B cell (primary cell): ENCODE measurements at regions not wholly inside any gene's neighbourhood (a gene's known extent, or its start where the extent isn't known, plus 50 kb on each side); places are given as distances from the start of the nearest gene placed in this dataset.

Experiments
- ATAC-seq: fragments of 200-7000 bp; cut with Tn5 transposase; one replicate; pipeline ENCODE4 v1.10.0; 2021; ENCODE audit warnings: low read depth, mild to moderate bottlenecking, moderate number of reproducible peaks, moderate library complexity
- CTCF ChIA-PET: fragments of 350-600 bp; sonication (Branson Sonifier 250); formaldehyde crosslinking; loops from one replicate; lab custom pipeline; 2021; ENCODE audit warnings: antibody characterized with exemption, inconsistent platforms; lab: Charles Lee
- POLR2A ChIA-PET: fragments of 350-600 bp; sonication (Branson Sonifier 250); formaldehyde crosslinking; loops from one replicate; lab custom pipeline; 2021; ENCODE audit warnings: antibody characterized with exemption; lab: Charles Lee
- DNase-seq: peaks from one replicate; pipeline ENCODE4 v3.0.0; 2013
- H2AFZ ChIP-seq: 2 replicates; pipeline ENCODE4 v1.6.1; 2012; ENCODE audit warnings: mild to moderate bottlenecking, low read depth, low read length; ENCODE audit not compliant: insufficient read depth, poor library complexity, severe bottlenecking
- H3K27ac ChIP-seq, 2 donors: 1 replicate in 1 of 2; 2 replicates in 1 of 2; pipeline ENCODE4 v1.5.1; 2012 to 2013; ENCODE audit warnings: low read length in 2 of 2, mild to moderate bottlenecking in 2 of 2, moderate library complexity in 1 of 2
- H3K27me3 ChIP-seq, 4 experiments: fragments of 200-600 bp in 1 of 4; sonication (generic) in 1 of 4; replicated peaks in 1 of 4; 1 replicate in 2 of 4; 2 replicates in 2 of 4; pipeline versions ENCODE4 v1.6.1 to v1.7.0; 2013 to 2016; ENCODE audit warnings: low read length in 3 of 4, mild to moderate bottlenecking in 2 of 4, mixed read lengths in 1 of 4, moderate library complexity in 1 of 4; ENCODE audit not compliant: insufficient read depth in 4 of 4, control insufficient read depth in 3 of 4; ENCODE audit errors: control extremely low read depth in 1 of 4
- H3K36me3 ChIP-seq, 2 experiments: replicated peaks in 1 of 2; 1 replicate in 1 of 2; 2 replicates in 1 of 2; pipeline versions ENCODE4 v1.6.1 to v1.7.1; 2013; ENCODE audit warnings: low read length in 1 of 2; ENCODE audit not compliant: insufficient read depth in 2 of 2, control insufficient read depth in 1 of 2; ENCODE audit errors: control extremely low read depth in 1 of 2, extremely low read depth in 1 of 2
- H3K4me1 ChIP-seq, 2 donors: fragments of 200-600 bp in 1 of 2; sonication (generic) in 1 of 2; 1 replicate in 1 of 2; 2 replicates in 1 of 2; pipeline versions ENCODE4 v1.5.1 to v1.6.1; 2013 to 2017; ENCODE audit warnings: low read length in 2 of 2; ENCODE audit not compliant: control insufficient read depth in 2 of 2, insufficient read depth in 2 of 2
- H3K4me2 ChIP-seq: replicated peaks from 2 replicates; pipeline ENCODE3; 2012; ENCODE audit warnings: mild to moderate bottlenecking, low read depth, low read length; ENCODE audit not compliant: poor library complexity, severe bottlenecking
- H3K4me3 ChIP-seq, 5 experiments: fragments of 200-600 bp in 1 of 5; sonication (generic) in 1 of 5; 1 replicate in 3 of 5; 2 replicates in 2 of 5; pipeline versions ENCODE4 v1.5.1 to v1.7.0; 2011 to 2016; ENCODE audit warnings: low read length in 4 of 5, mild to moderate bottlenecking in 4 of 5, low read depth in 2 of 5, control low read depth in 1 of 5, moderate library complexity in 1 of 5; ENCODE audit not compliant: insufficient read depth in 1 of 5; ENCODE audit errors: control extremely low read depth in 1 of 5, extremely low read depth in 1 of 5
- H3K79me2 ChIP-seq: fragments of 200-600 bp; sonication (generic); one replicate; pipeline ENCODE4 v1.6.0; 2016; ENCODE audit warnings: low read length; ENCODE audit not compliant: control insufficient read depth, insufficient read depth
- H3K9ac ChIP-seq: fragments of 200-600 bp; sonication (generic); 2 replicates; pipeline ENCODE4 v1.6.1; 2017; ENCODE audit warnings: mild to moderate bottlenecking, low read length, moderate library complexity
- H3K9me3 ChIP-seq, 3 donors: one replicate each; pipeline versions ENCODE4 v1.6.1 to v1.7.1; 2013; ENCODE audit warnings: low read length in 2 of 3; ENCODE audit not compliant: control insufficient read depth in 2 of 3, insufficient read depth in 1 of 3; ENCODE audit errors: control extremely low read depth in 1 of 3
- H4K20me1 ChIP-seq: 2 replicates; pipeline ENCODE4 v1.6.0; 2012; ENCODE audit warnings: mild to moderate bottlenecking, low read length; ENCODE audit not compliant: insufficient read depth, control insufficient read depth, poor library complexity, severe bottlenecking
- H3K27ac Mint-ChIP-seq: one replicate; pipeline ENCODE4 v1.8.0; 2021; ENCODE audit warnings: mixed read lengths
- H3K27me3 Mint-ChIP-seq: one replicate; pipeline ENCODE4 v1.8.0; 2021; ENCODE audit warnings: mixed read lengths
- H3K4me1 Mint-ChIP-seq: one replicate; pipeline ENCODE4 v1.8.0; 2021; ENCODE audit warnings: mixed read lengths
- H3K4me3 Mint-ChIP-seq: one replicate; pipeline ENCODE4 v1.8.0; 2021; ENCODE audit warnings: mixed read lengths
- H3K9me3 Mint-ChIP-seq: one replicate; pipeline ENCODE4 v1.8.0; 2022; ENCODE audit warnings: mixed read lengths; ENCODE audit not compliant: insufficient read depth
- EZH2 ChIP-seq: IDR thresholded peaks from 2 replicates; pipeline ENCODE4 v1.6.1; 2012; ENCODE audit warnings: borderline replicate concordance, low read depth, mild to moderate bottlenecking, moderate library complexity, low read length; ENCODE audit not compliant: insufficient read depth, poor library complexity, severe bottlenecking
- WGBS: methylation state at CpG from one replicate; pipeline ENCODE4 v1.1.5; 2013; ENCODE audit warnings: missing lambda C conversion rate; ENCODE audit not compliant: insufficient coverage; 5-methylcytosine and 5-hydroxymethylcytosine counted together
- intact Hi-C: fragments of 100-400 bp; cut with micrococcal nuclease; formaldehyde crosslinking; loops from one replicate; pipeline ENCODE4 v1.10.0; 2022
- TF ChIP-seq, protein P1 (sequence below): fragments of 200-600 bp; IDR thresholded peaks from one replicate; pipeline ENCODE4 v1.8.0; 2022; ENCODE audit warnings: antibody characterized with exemption, mild to moderate bottlenecking

GRCh38 chr1:30183006-30183405 is 540.4 kb downstream of the MATN1 start:
- no peak overlapping the region for H2AFZ ChIP-seq
- Mint-ChIP-seq H3K4me3 (no peak overlapping the region), H3K27ac (no peak overlapping the region), H3K27me3 (peaks cover 6% of the 10 kb centered on the region), H3K4me1 (no peaks in the 10 kb centered on the region), H3K9me3 (peaks cover 3% of the 10 kb centered on the region)
- H3K27me3 ChIP-seq: peaks cover 0 to 6% (median 0%) of the 10 kb centered on the region in 4 experiments
- DNase-seq: no peak
- POLR2A ChIA-PET: no interaction called here
- no peak for ATAC-seq
- no peaks in the 10 kb centered on the region for H3K4me1 ChIP-seq
- H3K4me3 ChIP-seq: no peak overlapping the region
- H3K36me3 ChIP-seq: no peaks in the 10 kb centered on the region
- H3K4me2 ChIP-seq: no peak overlapping the region
- H3K9ac ChIP-seq: no peak overlapping the region
- CTCF ChIA-PET: no interaction called here
- peaks cover 0 to 10% (median 0%) of the 10 kb centered on the region in 3 donors for H3K9me3 ChIP-seq
- WGBS: 78% methylated on average over 1 of the region's 4 CpGs
- intact Hi-C loops: no loop called here
- H4K20me1 ChIP-seq: no peaks in the 10 kb centered on the region
- H3K27ac ChIP-seq: no peak overlapping the region
- TF ChIP-seq, protein P1, sequence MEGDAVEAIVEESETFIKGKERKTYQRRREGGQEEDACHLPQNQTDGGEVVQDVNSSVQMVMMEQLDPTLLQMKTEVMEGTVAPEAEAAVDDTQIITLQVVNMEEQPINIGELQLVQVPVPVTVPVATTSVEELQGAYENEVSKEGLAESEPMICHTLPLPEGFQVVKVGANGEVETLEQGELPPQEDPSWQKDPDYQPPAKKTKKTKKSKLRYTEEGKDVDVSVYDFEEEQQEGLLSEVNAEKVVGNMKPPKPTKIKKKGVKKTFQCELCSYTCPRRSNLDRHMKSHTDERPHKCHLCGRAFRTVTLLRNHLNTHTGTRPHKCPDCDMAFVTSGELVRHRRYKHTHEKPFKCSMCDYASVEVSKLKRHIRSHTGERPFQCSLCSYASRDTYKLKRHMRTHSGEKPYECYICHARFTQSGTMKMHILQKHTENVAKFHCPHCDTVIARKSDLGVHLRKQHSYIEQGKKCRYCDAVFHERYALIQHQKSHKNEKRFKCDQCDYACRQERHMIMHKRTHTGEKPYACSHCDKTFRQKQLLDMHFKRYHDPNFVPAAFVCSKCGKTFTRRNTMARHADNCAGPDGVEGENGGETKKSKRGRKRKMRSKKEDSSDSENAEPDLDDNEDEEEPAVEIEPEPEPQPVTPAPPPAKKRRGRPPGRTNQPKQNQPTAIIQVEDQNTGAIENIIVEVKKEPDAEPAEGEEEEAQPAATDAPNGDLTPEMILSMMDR: no peak
- no peak for TF ChIP-seq EZH2
- no peaks in the 10 kb centered on the region for H3K79me2 ChIP-seq

- CTCF ChIA-PET: no interaction called here
- no peaks in the 10 kb centered on the region for H3K79me2 ChIP-seq
- H3K4me3 Mint-ChIP-seq: no peak overlapping the region
- peaks cover 0 to 6% (median 0%) of the 10 kb centered on the region in 4 experiments for H3K27me3 ChIP-seq
- intact Hi-C loops: no loop called here
- H3K36me3 ChIP-seq: no peaks in the 10 kb centered on the region
- POLR2A ChIA-PET: no interaction called here
- no peak overlapping the region for H3K4me2 ChIP-seq
- no peaks in the 10 kb centered on the region for H4K20me1 ChIP-seq
- no peaks in the 10 kb centered on the region for H3K4me1 ChIP-seq
- H3K27me3 Mint-ChIP-seq: peaks cover 10% of the 10 kb centered on the region
- H3K9me3 Mint-ChIP-seq: peaks cover 3% of the 10 kb centered on the region
- no peak for TF ChIP-seq EZH2
- TF ChIP-seq, protein P1: no peak
- H3K27ac Mint-ChIP-seq: no peak overlapping the region
- no peak for DNase-seq
- no peak overlapping the region for H3K9ac ChIP-seq
- no peaks in the 10 kb centered on the region for H3K4me1 Mint-ChIP-seq
- H3K4me3 ChIP-seq: no peak overlapping the region
- WGBS: 68% methylated on average over 6 of the region's 10 CpGs
- no peak for ATAC-seq
- H2AFZ ChIP-seq: no peak overlapping the region
- no peak overlapping the region for H3K27ac ChIP-seq
- H3K9me3 ChIP-seq: peaks cover 0 to 10% (median 0%) of the 10 kb centered on the region in 3 donors
Measured at GRCh38 chr1:30179942-30180543, 543.3 kb downstream of the MATN1 start.
